Fibroblast of lung (primary cell): ENCODE measurements at regions not wholly inside any gene's neighbourhood (a gene's known extent, or its start where the extent isn't known, plus 50 kb on each side); places are given as distances from the start of the nearest gene placed in this dataset.

Experiments used
- EZH2 ChIP-seq: IDR thresholded peaks from 2 replicates; pipeline ENCODE4 v1.5.1; 2012; ENCODE audit warnings: low read length, control low read depth, mild to moderate bottlenecking; ENCODE audit errors: missing control alignments
- TF ChIP-seq, protein P1 (sequence below), 2 donors: IDR thresholded peaks in 1 of 2; conservative IDR thresholded peaks in 1 of 2; 1 replicate in 1 of 2; 2 replicates in 1 of 2; pipeline ENCODE4 v1.5.1; 2011 to 2012; ENCODE audit warnings: low read length in 2 of 2, control low read depth in 1 of 2, inconsistent platforms in 1 of 2, low read depth in 1 of 2, mild to moderate bottlenecking in 1 of 2

DNA sequence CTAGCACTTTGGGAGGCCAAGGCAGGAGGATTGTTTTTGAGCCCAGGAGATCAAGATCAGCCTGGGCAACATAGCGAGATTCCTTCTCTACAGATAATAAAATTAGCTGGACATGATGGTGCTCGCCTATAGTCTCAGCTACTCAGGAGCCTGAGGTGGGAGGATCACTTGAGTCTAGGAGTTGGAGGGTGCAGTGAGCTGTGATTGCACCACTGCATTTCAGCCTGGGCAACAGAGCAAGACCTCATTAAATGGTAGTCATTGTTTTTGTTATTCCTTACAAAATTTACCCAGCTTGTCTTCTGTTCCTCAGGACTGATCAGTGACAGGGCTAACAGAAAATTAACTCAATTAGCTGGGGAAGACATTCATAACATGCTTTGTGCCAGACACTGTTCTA, 104.5 kb downstream of the NDFIP1 start:
- TF ChIP-seq, protein P1, sequence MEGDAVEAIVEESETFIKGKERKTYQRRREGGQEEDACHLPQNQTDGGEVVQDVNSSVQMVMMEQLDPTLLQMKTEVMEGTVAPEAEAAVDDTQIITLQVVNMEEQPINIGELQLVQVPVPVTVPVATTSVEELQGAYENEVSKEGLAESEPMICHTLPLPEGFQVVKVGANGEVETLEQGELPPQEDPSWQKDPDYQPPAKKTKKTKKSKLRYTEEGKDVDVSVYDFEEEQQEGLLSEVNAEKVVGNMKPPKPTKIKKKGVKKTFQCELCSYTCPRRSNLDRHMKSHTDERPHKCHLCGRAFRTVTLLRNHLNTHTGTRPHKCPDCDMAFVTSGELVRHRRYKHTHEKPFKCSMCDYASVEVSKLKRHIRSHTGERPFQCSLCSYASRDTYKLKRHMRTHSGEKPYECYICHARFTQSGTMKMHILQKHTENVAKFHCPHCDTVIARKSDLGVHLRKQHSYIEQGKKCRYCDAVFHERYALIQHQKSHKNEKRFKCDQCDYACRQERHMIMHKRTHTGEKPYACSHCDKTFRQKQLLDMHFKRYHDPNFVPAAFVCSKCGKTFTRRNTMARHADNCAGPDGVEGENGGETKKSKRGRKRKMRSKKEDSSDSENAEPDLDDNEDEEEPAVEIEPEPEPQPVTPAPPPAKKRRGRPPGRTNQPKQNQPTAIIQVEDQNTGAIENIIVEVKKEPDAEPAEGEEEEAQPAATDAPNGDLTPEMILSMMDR (conservative IDR thresholded peaks at IDR 0.05 in 1 of 2, IDR thresholded peaks at IDR 0.05 in 1 of 2; ENCODE audit: low read depth in 1 of 2, low read length in 2 of 2), result no peak
- TF ChIP-seq EZH2, result no peak
